HEK293 (cell line): ENCODE measurements at regions not wholly inside any gene's neighbourhood (a gene's known extent, or its start where the extent isn't known, plus 50 kb on each side); places are given as distances from the start of the nearest gene placed in this dataset.

Source experiments
- CTCF ChIA-PET: fragments of 350-600 bp; formaldehyde crosslinking; extraction: SDS; loops from one replicate; lab custom pipeline; 2021; ENCODE audit warnings: antibody characterized with exemption; lab: Yijun Ruan, JAX
- POLR2A ChIA-PET: fragments of 300-600 bp; formaldehyde crosslinking; extraction: SDS; loops from one replicate; lab custom pipeline; 2020; ENCODE audit warnings: antibody characterized with exemption, inconsistent platforms; lab: Yijun Ruan, JAX
- H3K27ac ChIP-seq: fragments of 200-500 bp; sonication (Bioruptor generic); 2 replicates; pipeline ENCODE4 v1.5.1; 2014; ENCODE audit warnings: low read depth, low read length, control low read depth, inconsistent platforms; ENCODE audit errors: extremely low read depth
- H3K36me3 ChIP-seq, 2 experiments: fragments of 200-500 bp in 1 of 2; sonication (Bioruptor generic) in 1 of 2; 1 replicate in 1 of 2; 2 replicates in 1 of 2; pipeline ENCODE4 v1.5.1; 2014 to 2017; ENCODE audit warnings: inconsistent platforms in 2 of 2, low read length in 2 of 2; ENCODE audit not compliant: control insufficient read depth in 2 of 2, insufficient read depth in 1 of 2
- H3K4me1 ChIP-seq: fragments of 200-500 bp; sonication (Bioruptor generic); 2 replicates; pipeline ENCODE4 v1.5.1; 2014; ENCODE audit warnings: mild to moderate bottlenecking, low read length, inconsistent platforms; ENCODE audit not compliant: control insufficient read depth, insufficient read depth
- H3K4me3 ChIP-seq: 2 replicates; pipeline ENCODE4 v1.5.1; 2011; ENCODE audit warnings: low read depth, mild to moderate bottlenecking, control low read depth, low read length, moderate library complexity
- H3K9me3 ChIP-seq: fragments of 200-500 bp; sonication (Bioruptor generic); 2 replicates; pipeline ENCODE4 v1.5.1; 2014; ENCODE audit warnings: low read depth, low read length, inconsistent platforms; ENCODE audit not compliant: control insufficient read depth, insufficient read depth
- FEZF1 ChIP-seq: fragments of 450-650 bp; formaldehyde crosslinking; IDR thresholded peaks from 2 replicates; pipeline ENCODE4 v1.5.1; 2016; ENCODE audit warnings: missing biosample characterization, missing genetic modification characterization
- GLIS2 ChIP-seq: fragments of 450-650 bp; formaldehyde crosslinking; IDR thresholded peaks from 2 replicates; pipeline ENCODE4 v1.5.1; 2016; ENCODE audit warnings: missing biosample characterization, missing genetic modification characterization
- KLF1 ChIP-seq: fragments of 450-650 bp; formaldehyde crosslinking; IDR thresholded peaks from 2 replicates; pipeline ENCODE4 v1.5.1; 2016; ENCODE audit warnings: missing biosample characterization, missing genetic modification characterization
- KLF10 ChIP-seq: fragments of 450-650 bp; IDR thresholded peaks from 2 replicates; pipeline ENCODE4 v1.5.1; 2018; ENCODE audit warnings: missing biosample characterization, mild to moderate bottlenecking, missing genetic modification characterization
- KLF16 ChIP-seq: fragments of 450-650 bp; formaldehyde crosslinking; IDR thresholded peaks from 2 replicates; pipeline ENCODE4 v1.5.1; 2017; ENCODE audit warnings: missing biosample characterization, missing genetic modification characterization
- KLF9 ChIP-seq: fragments of 450-650 bp; formaldehyde crosslinking; IDR thresholded peaks from 2 replicates; pipeline ENCODE4 v1.5.1; 2016; ENCODE audit warnings: missing biosample characterization, missing genetic modification characterization, low read depth
- PBX3 ChIP-seq: sonication (generic); formaldehyde crosslinking; IDR thresholded peaks from 2 replicates; pipeline ENCODE4 v1.8.1; 2022; ENCODE audit warnings: mild to moderate bottlenecking, moderate library complexity, missing genetic modification reagents
- PRDM4 ChIP-seq: fragments of 450-650 bp; formaldehyde crosslinking; IDR thresholded peaks from 2 replicates; pipeline ENCODE4 v1.5.1; 2017; ENCODE audit warnings: missing biosample characterization, missing genetic modification characterization
- SP2 ChIP-seq: fragments of 450-650 bp; formaldehyde crosslinking; IDR thresholded peaks from 2 replicates; pipeline ENCODE4 v1.5.1; 2016; ENCODE audit warnings: missing biosample characterization, missing genetic modification characterization
- SP7 ChIP-seq: fragments of 450-650 bp; formaldehyde crosslinking; IDR thresholded peaks from 2 replicates; pipeline ENCODE4 v1.5.1; 2016; ENCODE audit warnings: missing biosample characterization, missing genetic modification characterization
- ZBTB1 ChIP-seq: fragments of 450-650 bp; formaldehyde crosslinking; IDR thresholded peaks from 2 replicates; pipeline ENCODE4 v1.5.1; 2016; ENCODE audit warnings: missing biosample characterization, missing genetic modification characterization
- ZBTB17 ChIP-seq: fragments of 450-650 bp; formaldehyde crosslinking; IDR thresholded peaks from 2 replicates; pipeline ENCODE4 v1.5.1; 2016; ENCODE audit warnings: missing biosample characterization, missing genetic modification characterization
- ZBTB21 ChIP-seq: fragments of 450-650 bp; formaldehyde crosslinking; IDR thresholded peaks from 2 replicates; pipeline ENCODE4 v1.5.1; 2017; ENCODE audit warnings: missing biosample characterization, missing genetic modification characterization
- ZBTB26 ChIP-seq: fragments of 450-650 bp; formaldehyde crosslinking; optimal IDR thresholded peaks from 2 replicates; pipeline ENCODE3; 2016; ENCODE audit warnings: missing biosample characterization, mild to moderate bottlenecking, missing genetic modification characterization
- ZBTB48 ChIP-seq: fragments of 450-650 bp; formaldehyde crosslinking; IDR thresholded peaks from 2 replicates; pipeline ENCODE4 v1.5.1; 2016; ENCODE audit warnings: missing biosample characterization, missing genetic modification characterization
- ZFP69B ChIP-seq: fragments of 450-650 bp; formaldehyde crosslinking; IDR thresholded peaks from 2 replicates; pipeline ENCODE4 v1.5.1; 2016; ENCODE audit warnings: missing biosample characterization, missing genetic modification characterization
- ZIC2 ChIP-seq: fragments of 450-650 bp; formaldehyde crosslinking; IDR thresholded peaks from 2 replicates; pipeline ENCODE4 v1.5.1; 2016; ENCODE audit warnings: missing biosample characterization, missing genetic modification characterization
- ZNF138 ChIP-seq: fragments of 450-650 bp; formaldehyde crosslinking; IDR thresholded peaks from 2 replicates; pipeline ENCODE4 v1.5.1; 2016; ENCODE audit warnings: missing biosample characterization, missing genetic modification characterization, borderline replicate concordance
- ZNF146 ChIP-seq: fragments of 450-650 bp; formaldehyde crosslinking; IDR thresholded peaks from 2 replicates; pipeline ENCODE4 v1.5.1; 2016; ENCODE audit warnings: missing biosample characterization, missing genetic modification characterization
- ZNF221 ChIP-seq: fragments of 450-650 bp; formaldehyde crosslinking; IDR thresholded peaks from 2 replicates; pipeline ENCODE4 v1.5.1; 2017; ENCODE audit warnings: missing biosample characterization, missing genetic modification characterization, borderline replicate concordance
- ZNF324 ChIP-seq: fragments of 450-650 bp; formaldehyde crosslinking; IDR thresholded peaks from 2 replicates; pipeline ENCODE4 v1.5.1; 2016; ENCODE audit warnings: missing biosample characterization, missing genetic modification characterization
- ZNF366 ChIP-seq: fragments of 450-650 bp; formaldehyde crosslinking; conservative IDR thresholded peaks from 2 replicates; pipeline ENCODE4 v1.5.1; 2016; ENCODE audit warnings: missing biosample characterization, missing genetic modification characterization
- ZNF37A ChIP-seq: fragments of 450-650 bp; IDR thresholded peaks from 2 replicates; pipeline ENCODE4 v1.5.1; 2018; ENCODE audit warnings: missing biosample characterization, missing genetic modification characterization
- ZNF433 ChIP-seq: fragments of 450-650 bp; formaldehyde crosslinking; IDR thresholded peaks from 2 replicates; pipeline ENCODE4 v1.5.1; 2016; ENCODE audit warnings: missing biosample characterization, missing genetic modification characterization, low read depth
- ZNF561 ChIP-seq: fragments of 450-650 bp; IDR thresholded peaks from 2 replicates; pipeline ENCODE4 v1.5.1; 2018; ENCODE audit warnings: missing biosample characterization, missing genetic modification characterization, borderline replicate concordance
- ZNF677 ChIP-seq: fragments of 450-650 bp; IDR thresholded peaks from 2 replicates; pipeline ENCODE4 v1.5.0; 2018; ENCODE audit warnings: missing biosample characterization, mild to moderate bottlenecking, missing genetic modification characterization, moderate library complexity
- TF ChIP-seq, protein P1 (sequence below): fragments of 450-650 bp; formaldehyde crosslinking; IDR thresholded peaks from 2 replicates; pipeline ENCODE4 v1.5.1; 2016; ENCODE audit warnings: missing biosample characterization, missing genetic modification characterization

DNA sequence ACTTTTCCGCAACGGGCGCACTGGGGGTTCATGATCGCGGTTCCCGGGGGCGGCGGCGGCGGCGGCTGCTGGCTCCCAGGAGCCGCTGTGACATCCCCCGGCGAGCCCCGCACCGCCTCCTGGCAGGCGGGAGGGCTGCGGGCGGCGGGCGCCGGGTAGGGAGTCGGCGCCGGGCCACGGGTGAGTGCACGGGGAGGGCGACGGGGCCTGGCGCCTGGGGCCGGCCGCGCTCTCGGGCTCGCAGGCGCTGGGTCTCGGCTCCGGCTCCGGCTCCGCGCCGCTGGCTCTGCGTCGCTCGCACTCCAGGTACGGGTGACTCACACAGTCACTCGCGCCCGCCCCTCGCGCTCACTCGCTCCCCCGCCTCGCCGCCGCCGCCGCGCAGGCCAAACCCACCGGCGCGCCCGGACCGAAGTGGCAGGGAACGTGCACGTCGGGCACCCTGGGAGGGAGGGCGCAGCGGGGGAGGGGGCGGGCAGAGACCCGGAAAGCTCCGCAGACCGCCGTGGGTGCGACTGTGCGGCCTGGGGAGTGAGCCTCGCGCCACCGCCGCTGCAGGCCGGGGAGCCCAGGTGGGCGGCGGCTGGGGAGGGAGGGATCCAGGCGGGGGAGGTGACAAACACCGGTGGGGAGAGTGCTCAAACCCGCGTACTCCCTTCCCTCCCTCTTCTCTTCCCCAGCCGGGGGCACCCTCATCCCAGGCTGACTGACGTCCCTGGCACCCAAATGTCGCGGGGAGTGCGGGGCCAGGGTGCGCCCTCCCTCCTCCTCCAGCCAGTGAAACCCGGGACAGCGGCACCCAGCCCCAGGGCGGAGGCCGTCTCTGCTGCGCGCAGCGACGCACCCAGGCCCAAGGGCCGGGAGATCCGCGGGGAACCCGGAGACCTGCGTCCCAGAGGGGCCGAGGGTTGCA lies 276.9 kb upstream of the NEBL start (continued):
- TF ChIP-seq FEZF1 (tag by site-specific recombination) (peak; percentile 14; the same call in 1 of the 2 replicates), ZNF37A (tag by site-specific recombination) (0 out of 2 replicates have a peak, but pooled peaks have one; percentile 20), ZBTB21 (tag by site-specific recombination) (no peak), ZBTB1 (tag by site-specific recombination) (peak; percentile 43; the same call in 1 of the 2 replicates), ZNF366 (tag by site-specific recombination) (peak; percentile 72), ZNF561 (peak; percentile 68; the same call in 1 of the 2 replicates), PRDM4 (tag by site-specific recombination) (no peak), SP7 (tag by site-specific recombination) (peak; percentile 60), KLF9 (tag by site-specific recombination) (peak; percentile 74), KLF1 (tag by site-specific recombination) (peak; percentile 80), ZIC2 (tag by site-specific recombination) (peak; percentile 90), KLF10 (tag by site-specific recombination) (peak; percentile 57; the same call in 1 of the 2 replicates), ZBTB17 (tag by site-specific recombination) (peak; percentile 59; the same call in 1 of the 2 replicates), ZNF677 (tag by site-specific recombination) (peak; percentile 37; the same call in 1 of the 2 replicates), ZBTB48 (tag by site-specific recombination) (peak; percentile 88), SP2 (tag by site-specific recombination) (peak; percentile 79), GLIS2 (tag by site-specific recombination) (peak; percentile 89), PBX3 (CRISPR knock-in tag) (peak; percentile 76; the same call in 1 of the 2 replicates), ZNF138 (tag by site-specific recombination) (no peak)

GRCh38 chr10:21172930-21173801 lies 276.1 kb upstream of the NEBL start:
- Histone ChIP-seq H3K9me3 (no peaks in the 10 kb centered on the region), H3K4me3 (peak overlapping the region; percentile 77), H3K27ac (peak overlapping the region; percentile 73; the same call in 1 of the 2 replicates), H3K36me3 (no peaks in the 10 kb centered on the region), H3K4me1 (peaks cover 2% of the 10 kb centered on the region; the same call in 1 of the 2 replicates)
- ChIA-PET POLR2A (interaction anchor here (0.6 to 0.7 kb wide), 3 partner anchors 106 to 829 kb away, joined by 3 to 4 read pairs (median 3); no protein-coding TSS in a partner anchor), CTCF (interaction anchor here (0.9 to 2.1 kb wide), 4 partner anchors 10 to 318 kb away, joined by 3 to 9 read pairs (median 4); no protein-coding TSS in a partner anchor)
- TF ChIP-seq ZNF324 (tag by site-specific recombination), result no peak
- no peak for TF ChIP-seq ZNF146 (tag by site-specific recombination)
- no peak for TF ChIP-seq ZFP69B (tag by site-specific recombination)
- TF ChIP-seq ZNF221 (tag by site-specific recombination), result no peak
- TF ChIP-seq KLF16 (tag by site-specific recombination), result peak; percentile 61; the same call in 1 of the 2 replicates
- TF ChIP-seq ZNF433, result no peak
- TF ChIP-seq ZBTB26 (tag by site-specific recombination), result peak; percentile 86
- TF ChIP-seq, protein P1, sequence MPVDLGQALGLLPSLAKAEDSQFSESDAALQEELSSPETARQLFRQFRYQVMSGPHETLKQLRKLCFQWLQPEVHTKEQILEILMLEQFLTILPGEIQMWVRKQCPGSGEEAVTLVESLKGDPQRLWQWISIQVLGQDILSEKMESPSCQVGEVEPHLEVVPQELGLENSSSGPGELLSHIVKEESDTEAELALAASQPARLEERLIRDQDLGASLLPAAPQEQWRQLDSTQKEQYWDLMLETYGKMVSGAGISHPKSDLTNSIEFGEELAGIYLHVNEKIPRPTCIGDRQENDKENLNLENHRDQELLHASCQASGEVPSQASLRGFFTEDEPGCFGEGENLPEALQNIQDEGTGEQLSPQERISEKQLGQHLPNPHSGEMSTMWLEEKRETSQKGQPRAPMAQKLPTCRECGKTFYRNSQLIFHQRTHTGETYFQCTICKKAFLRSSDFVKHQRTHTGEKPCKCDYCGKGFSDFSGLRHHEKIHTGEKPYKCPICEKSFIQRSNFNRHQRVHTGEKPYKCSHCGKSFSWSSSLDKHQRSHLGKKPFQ (tag by site-specific recombination), result no peak
